IPS DF 4.7 (cell line): ENCODE measurements at regions not wholly inside any gene's neighbourhood (a gene's known extent, or its start where the extent isn't known, plus 50 kb on each side); places are given as distances from the start of the nearest gene placed in this dataset.
A peak's percentile ranks its signal among the peaks of the same experiment; 100 is the strongest.
"Not testable (repeated sequence)": the region's sequence is repeated elsewhere in the genome, so short reads cannot be mapped to it uniquely, and the experiment has no call there.

Experiments used
- DNase-seq: peaks from one replicate; pipeline ENCODE4 v3.0.0-alpha.2; 2013; ENCODE audit warnings: low spot score; ENCODE audit errors: extremely low read depth

DNA sequence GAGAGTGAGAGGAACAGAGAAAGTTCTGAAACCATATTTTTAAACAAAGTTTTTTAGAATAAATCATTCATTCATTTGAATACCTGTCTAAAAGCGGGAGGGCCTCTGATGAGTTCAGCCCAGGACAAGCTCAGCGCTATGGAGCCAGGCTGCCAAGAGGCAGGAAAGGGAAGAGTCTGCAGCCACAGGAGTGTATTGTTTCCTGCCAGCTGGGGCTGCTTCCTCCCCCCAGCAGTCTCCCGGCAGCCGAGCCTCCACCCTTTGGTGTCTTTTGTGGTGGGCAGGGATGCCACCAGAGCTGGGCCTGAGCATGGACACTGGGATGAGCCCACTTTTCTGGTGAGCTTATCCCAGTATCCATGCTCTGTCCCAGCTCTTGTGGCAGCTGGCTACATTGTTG, 199.5 kb upstream of the TPRG1 start:
- no peak for DNase-seq

DNA sequence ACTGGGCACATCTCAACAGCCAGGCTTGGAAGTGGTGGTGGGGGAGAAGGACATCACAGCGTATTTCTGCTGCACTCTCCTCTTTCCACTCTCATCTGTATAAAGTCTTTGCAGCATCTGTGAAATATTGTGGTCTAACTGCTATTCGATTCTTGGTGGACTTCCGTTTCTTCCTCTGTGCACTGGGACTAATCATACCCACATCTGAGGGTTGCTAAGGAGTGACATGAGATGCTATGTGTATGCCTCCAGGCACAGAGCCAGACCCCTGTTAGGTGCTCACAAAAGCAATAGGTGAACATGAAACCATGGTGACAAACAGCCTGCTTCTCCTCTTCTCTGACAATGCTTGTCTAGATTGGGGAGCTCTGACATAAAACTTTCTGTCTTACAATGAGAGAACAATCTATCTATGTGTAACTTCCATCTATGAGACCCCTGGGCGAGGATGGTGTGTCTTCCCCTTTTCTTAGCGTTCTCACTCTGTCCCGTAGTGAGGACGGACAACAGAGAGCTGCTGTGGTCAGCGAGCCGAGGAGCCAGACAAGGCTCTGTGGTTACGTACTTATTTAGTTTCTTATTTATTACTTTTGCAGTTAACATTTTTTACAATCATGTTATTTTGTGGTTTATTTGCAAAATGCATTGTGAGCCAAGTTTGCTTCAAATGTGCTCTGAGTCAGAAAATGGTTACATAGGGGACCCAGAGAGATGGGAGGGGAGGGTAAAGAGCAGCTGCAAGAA, 196.7 kb upstream of the TPRG1 start:
- DNase-seq, result no peak

DNA sequence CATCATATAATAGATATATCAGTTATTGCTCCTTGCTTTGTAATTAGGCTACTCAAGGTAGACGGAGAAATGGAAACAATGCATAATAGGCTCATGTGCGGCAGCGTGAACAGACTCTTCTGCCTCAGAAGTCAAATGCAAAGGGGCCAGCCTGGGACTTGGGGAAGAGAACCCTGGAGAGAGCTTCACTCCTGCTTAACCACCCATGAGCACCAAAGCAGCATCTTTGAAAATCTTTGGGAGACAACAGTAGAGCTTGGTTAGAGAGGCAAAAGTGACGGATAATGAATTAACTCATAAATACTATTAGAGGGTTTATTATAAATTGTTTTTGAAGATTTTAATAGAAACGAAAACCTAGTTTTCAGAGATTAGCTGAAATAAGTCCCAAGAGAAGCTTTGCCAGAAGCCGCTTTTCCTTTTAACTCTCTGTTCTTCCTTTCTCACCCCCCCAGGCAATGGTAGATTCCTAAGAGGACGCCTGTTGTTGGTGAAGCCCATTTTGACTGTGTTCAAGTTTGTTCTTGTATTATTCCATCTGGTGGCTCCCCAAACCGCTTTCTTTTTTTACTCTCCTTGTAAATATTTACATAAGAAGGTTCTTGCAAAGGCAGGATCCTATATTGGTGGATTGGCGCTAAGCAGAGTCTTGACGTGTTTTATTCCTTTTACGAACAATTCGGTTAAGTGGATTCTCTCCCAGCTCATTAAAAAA, 196.0 kb upstream of the TPRG1 start:
- no peak for DNase-seq

DNA sequence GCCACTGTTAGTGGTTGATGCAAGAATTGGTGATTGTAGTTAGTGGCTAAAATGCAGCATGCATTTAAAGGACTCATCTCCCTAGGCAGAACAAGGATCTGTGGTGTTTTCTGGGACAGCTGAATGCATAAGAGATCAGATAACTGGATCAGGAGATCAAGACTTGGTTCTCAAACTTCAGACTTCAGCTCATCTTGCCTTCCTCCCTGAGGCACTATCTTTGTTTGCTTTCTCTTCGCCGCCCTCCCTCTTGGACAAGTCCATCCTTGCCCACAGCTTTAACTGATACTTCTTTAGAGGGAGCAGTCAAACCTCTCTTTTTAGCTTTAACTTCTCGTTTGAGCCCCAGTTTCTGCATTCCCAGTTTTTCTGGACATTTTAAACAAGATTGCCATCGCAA, 195.4 kb upstream of the TPRG1 start:
- no peak for DNase-seq

DNA sequence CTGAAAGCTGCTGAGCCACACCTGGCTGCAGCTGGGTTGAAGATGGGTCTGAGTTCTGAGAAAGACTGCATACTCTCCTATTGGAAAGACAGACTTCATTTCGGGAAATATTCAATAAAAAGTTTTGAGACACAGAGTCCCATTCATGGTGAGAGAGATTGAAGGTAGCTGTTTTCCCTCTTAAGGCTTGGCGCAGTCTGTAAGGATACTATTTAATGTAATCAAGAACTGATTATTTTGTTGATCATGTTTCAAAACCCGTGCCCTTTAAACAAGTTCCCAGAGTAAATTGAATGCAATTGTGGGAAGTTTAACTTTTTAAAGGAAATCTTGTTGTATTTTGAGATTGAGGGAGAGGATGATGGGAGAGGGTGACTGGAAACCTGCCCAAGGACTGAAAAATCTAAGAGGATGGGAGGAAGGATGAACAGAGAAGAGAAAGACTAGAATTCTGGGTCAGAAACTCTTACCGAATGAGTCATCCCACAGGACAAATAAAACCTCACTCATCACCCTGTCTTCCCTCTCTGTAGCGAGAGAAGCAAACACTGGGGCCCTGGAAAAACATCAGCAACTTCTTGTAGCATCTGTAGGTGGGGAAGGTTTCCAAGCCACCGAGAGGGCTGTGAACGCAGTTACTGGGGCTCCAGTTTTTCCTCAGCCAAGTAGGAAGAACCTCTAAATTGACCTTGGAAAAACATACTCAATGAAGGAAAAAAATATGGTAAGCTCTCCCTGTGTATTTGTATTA, 193.2 kb upstream of the TPRG1 start:
- no peak for DNase-seq

DNA sequence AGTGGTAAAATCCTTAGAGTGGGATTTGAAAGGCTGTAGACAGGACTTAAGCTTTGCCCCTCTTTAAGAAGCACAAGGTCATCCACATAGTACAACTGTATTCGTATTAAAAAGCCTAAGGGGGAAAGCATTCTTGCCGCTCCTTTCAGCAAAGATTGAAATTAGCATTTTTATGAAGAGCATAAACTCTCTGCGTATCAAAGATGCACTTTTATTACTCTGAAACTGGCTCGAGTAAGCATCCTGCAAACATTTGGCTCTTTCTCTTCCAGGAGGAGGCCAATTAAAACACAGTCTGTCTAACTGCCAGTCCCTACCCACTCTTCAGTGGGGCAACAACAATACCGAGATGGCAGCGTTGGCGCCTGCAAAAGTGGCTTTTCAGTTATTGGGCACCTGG, 192.5 kb upstream of the TPRG1 start:
- DNase-seq, result no peak

DNA sequence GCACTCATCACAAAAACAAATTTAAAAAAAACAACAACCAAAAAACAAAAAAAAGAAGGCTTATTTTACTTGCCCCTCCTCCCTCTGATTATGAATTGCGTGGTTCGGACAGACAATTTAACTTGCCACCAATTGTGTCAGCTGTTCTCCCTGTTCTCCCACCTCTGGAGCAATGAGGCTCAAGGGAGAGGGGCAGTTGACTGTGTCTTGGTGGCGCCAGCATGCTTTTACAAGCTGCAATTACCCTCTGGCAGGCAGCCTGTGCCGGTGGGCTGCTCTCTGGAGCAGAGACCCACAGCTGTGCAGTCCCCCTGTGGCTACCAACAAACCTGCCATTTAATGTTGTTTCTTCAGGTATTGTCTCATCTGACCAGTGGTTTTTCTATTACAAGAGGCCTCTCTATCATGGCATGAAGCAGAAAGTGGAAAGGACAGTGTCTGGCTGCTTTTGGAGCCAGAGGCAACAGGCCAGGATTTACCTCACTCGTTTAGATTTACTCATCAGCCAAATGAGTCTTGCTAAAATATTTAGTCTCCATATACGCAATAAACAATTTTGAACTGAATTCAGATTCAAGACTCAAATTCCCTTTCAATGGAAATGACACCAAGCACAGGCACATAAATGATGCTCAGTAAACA, 192.0 kb upstream of the TPRG1 start:
- no peak for DNase-seq

DNA sequence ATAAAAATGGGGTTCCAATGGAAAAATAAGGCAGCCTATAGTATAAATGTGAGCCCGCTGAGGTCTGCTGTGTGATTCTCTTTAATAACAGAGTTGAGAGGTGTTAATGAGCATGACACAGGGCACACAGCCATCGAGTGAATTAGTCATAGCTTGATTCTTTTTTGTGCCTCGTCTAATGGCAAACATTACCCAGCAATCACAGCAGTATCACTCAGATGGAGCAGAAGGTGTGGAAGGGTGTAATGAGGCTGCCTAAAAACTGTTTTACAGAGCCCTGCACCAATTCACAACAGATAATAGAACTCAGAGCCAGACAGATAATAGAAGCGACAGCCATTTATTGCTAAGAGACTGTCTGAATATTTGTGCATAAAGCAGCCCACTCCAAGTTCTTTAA, 178.6 kb upstream of the TPRG1 start:
- no peak for DNase-seq

DNA sequence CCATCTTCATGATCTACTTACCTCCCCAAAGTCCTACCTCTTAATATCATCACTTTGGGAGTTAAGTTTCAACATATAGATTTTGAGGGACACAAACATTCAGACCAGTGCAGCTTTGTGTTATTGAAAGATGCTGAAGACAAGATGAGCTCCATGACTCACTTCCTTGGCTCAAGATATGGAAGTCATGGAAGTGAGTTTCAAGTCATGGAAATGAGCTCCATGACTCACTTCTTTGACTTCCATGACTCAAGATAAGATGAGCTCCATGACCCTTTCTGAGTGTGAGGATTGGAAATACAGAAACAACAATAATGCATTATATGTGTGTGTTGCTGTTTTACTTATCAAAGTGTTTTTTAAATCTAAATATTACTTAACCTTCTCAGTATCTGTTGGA, 170.2 kb upstream of the TPRG1 start:
- no peak for DNase-seq

DNA sequence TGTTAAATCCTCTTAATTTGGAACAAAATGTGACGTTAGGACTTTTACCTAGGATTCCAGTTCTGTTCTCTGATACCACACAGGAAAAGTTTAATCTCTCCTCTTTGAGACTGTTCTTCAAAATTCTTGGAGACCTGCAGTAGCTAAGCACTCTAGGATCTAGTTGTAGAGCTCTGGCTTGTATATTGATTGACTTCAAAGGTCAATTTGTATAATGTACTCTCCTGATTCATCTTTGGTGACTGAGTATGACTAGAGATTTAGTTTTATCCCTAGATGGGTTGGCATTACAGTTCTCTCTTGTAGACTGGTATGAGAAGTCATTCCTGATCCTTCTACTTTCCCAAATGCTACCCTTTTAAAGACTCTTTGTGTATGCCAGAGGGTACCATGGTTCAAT, 168.4 kb upstream of the TPRG1 start:
- DNase-seq, result no peak

DNA sequence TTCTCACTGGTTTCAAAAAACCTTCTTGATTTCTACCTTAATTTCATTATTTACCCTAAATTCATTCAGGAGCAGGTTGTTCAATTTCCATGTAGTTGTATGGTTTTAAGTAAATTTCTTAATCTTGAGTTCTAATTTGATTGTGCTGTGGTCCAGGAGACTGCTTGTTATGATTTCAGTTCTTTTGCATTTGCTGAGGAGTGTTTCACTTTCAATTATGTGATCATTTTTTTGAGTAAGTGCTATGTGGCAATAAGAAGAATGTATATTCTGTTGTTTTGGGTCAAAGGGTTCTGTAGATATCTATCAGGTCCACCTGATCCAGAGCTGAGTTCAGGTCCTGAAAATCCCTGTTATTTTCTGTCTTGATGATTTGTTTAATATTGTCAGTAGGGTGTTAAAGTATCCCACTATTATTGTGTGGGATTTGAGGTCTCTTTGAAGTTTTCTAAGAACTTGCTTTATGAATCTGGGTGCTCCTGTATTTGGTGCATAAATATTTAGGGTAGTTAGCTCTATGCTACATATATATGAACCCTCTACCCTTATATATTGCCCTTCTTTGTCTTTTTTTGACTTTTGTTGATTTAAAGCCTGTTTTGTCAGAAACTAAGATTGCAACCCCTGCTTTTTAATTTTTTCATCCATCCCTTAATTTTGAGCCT, 158.4 kb upstream of the TPRG1 start:
- no peak for DNase-seq

DNA sequence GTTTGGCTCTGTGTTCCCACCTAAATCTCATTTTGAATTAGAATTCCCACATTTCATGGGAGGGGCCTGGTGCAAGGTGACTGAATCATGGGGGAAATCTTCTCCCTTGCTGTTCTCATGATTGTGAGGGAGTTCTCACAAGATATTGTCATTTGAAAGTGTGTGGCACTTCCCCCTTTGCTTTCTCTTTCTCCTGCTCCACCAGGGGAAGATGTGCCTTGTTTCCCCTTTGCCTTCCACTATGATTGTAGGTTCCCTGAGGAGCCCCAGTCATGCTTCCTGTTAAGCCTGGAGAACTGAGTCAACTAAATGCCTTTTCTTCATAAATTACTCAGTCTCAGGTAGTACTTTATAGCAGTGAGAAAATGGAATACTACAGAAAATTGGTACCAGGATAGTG, 157.2 kb upstream of the TPRG1 start:
- DNase-seq, result no peak

DNA sequence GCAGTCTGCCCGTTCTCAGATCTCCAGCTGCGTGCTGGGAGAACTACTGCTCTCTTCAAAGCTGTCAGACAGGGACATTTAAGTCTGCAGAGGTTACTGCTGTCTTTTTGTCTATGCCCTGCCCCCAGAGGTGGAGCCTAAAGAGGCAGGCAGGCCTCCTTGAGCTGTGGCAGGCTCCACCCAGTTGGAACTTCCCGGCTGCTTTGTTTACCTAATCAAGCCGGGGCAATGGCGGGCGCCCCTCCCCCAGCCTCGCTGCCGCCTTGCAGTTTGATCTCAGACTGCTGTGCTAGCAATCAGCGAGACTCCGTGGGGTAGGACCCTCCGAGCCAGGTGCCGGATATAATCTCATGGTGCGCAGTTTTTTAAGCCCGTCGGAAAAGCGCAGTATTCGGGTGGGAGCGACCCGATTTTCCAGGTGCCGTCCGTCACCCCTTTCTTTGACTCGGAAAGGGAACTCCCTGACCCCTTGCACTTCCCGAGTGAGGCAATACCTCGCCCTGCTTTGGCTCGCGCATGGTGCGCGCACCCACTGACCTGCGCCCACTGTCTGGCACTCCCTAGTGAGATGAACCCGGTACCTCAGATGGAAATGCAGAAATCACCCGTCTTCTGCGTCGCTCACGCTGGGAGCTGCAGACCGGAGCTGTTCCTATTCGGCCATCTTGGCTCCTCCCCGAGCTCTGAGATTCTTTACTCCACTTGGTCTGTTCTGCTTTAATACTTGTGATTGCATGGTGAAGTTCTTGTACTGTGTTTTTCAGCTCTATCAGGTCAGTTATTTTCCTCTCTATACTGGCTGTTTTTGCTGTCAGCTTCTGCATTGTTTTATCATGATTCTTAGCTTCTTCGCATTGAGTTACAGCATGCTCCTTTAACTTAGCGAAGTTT, 148.9 kb upstream of the TPRG1 start:
- DNase-seq, result not testable (repeated sequence)

DNA sequence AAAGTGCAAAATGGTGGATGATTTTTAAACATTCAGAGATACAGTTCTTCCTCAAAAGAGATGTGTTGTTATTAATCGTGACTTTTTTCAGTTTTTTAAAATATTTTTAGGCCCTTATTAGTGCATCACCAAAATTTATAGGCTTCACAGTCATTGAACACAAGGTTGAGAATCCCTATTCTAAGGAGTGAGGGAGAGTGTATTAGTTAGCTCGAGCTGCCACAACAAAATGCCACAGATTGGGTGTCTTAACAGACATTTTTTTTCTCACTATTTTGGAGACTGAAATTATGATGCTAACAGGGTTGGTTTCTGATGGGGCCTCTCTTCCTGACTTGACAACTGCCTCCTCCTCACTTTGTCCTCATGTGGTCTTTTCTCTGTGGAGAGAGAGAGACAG, 145.9 kb upstream of the TPRG1 start:
- no peak for DNase-seq

DNA sequence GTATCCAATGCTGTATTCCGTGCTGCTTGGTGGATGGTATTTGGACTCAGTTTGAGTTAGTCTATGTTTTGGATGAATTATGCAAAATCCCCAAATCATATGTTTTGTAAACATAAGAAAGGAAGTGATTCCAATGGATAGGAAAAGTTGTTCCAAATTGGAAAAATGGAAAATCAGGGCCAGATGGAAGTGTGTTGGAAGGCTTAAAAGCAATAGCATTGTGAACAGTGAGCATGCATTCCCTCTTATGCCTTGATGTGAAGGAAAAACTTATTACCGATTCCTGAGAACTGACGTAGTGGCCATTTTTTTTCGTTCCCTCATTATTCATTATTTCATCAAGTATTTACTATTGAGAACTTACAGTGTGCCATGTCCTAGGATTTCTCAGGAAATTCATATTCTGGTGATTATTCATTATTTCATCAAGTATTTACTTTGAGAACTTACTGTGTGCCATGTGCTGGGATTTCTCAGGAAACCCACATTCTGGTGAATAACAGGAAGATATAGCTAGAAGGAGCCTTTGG, 144.1 kb upstream of the TPRG1 start:
- DNase-seq, result no peak

DNA sequence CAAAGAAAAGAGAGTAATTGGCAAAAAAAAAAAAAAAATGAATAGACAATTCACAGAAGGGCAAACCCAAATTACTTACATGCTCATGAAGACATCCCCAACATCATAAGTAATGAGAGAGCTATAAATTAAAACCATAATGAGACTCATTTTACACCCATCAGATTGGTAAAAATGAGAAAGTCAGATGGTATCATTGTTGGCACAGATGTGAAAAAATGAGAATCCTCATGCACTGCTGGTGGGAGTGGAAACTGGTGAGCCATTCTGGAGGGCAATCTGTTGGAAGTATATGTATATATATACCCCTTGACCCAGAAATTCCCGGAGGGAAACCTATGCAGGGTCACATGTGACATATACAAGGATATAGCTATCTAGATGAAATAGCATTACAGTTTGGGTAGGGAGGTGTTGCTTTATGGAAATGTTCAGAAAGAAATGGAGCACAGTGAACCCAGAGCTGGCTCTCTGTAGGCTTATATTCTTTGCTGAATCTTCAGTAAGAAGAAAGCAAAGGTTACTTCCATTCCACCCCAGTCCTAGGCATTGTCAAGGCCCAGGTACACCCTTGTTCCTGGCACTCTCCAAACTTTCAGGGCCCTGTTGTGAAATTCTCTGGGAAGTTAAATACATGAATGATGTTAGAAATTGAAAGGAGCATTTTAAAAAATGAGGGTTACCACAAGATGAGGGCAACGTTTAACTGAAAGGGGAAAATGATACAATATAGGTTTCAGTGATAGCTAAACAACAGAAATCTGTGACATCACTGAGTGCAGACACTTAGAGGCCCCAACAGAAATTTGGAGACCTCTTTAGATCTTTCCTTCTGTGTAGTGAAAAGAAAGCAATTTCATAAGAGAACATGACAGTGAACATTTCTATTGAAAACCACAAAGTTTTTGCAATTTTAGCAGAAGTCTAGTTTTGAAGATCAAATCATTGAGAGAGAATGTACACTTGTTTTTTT, 132.7 kb upstream of the TPRG1 start:
- DNase-seq, result no peak

DNA sequence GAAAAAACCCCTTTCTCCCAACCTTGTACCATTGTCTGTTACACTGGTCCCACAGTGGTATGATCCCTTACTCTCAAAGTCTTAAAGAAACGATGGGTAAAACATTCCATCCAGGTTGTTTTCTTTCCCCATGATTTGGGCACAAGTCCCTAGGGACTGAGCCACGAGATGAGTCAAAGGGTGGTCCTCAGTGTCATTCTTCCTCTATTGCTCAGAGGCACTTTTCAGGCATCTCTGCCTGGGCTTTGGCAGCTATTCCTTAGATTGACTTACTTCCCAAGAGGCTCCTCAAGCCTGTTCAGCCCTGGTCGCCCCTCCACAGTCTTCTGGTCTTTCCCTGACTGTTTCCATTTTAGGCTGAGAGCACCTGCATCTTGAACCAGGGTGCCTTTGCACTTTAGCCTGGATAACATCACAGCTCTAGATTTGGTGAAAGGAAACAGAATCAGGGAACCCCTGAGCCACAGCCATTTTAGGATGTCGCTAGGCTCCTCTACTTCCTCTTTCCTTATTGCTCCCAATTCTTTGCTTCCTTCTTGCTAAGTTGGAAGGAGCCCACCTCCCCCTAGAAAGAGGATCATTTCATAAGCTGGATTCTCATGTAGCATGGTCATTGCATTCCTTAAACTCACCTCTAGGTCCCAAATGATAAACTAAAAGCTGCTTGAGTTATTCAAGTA, 131.0 kb upstream of the TPRG1 start:
- no peak for DNase-seq

DNA sequence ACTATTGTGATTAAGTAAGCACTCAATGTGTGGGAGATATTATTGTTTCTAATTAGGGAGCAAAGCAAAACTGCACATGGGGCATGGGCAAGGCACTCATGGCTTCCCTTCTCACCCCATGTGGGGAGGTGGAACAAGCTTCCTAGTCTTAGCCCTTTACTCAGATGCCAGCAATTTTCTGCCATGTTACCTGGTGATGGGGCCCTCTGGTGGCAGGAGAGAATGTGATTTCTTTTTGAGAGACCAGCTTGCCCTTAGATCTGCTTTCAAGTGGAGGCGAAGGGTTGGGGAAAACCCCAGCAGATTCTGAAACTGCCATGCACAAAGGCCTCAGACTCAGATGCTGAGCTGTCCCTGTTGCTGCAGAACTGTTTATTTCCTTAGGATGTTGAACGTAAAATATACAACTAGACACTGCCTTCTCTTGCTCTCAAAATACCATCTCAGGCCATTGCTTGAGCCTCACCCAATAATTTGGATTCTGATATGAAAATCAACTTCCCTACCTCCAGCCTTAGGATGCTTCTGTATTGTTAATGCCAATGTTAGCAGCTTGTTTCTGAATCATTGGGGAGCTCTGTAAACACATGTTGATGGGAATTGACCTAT, 130.2 kb upstream of the TPRG1 start:
- DNase-seq, result peak; percentile 66
